ENCODE measurements at regions not wholly inside any gene's neighbourhood (a gene's known extent, or its start where the extent isn't known, plus 50 kb on each side); places are given as distances from the start of the nearest gene placed in this dataset.

DNA sequence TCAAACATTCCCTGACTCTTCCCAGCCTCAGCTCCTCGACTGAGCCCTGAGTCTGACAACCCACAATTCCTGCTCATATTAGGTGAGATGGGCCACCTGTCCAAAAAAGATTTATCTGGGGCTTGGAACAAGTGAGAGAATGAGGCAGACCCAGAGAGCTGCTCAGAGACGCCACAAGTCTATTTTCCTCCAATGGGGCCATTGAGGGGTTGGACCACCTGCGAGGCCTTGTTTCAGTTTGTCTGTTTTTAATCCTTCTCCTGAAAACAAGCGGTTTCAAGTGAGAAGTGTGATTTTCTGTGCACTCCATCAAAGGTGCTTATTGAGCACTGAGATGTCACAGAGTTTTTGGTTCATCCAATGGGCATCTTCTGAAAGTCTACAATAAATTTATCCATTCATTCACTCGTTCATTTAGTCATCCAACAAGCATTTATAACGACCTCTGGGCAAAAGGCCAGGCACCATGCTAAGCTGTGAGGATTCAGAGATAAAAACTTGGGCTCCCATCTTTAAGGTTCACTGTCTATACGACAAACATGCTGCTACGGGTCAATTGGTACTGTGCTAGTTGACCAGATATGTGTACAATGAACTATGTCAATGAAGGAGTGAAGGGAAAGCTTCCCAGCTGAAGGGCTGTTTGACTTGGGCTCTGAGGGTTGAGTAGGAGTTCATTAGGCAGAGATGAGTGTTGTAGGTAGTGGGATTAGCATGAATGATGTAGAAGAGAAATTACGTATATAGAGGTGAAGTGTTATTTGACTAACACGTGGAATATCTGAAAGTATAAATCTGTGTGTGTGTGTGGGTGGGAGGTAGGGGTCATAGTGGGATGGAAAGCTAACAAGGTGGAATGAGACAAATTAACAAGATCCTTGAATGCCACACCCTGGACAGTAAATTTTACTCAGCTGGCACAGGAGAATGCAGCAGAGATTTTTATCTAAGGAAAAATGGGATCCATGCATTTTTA lies 168.9 kb downstream of the MIAT start:
- Histone ChIP-seq H3T11ph (ENCODE audit: low read length) (no peak overlapping the region), H3K18ac (ENCODE audit: insufficient read length, low read depth, low read length) (no peak overlapping the region), H3K4me2 (ENCODE audit: insufficient read depth, insufficient read length, low read length) (no peak overlapping the region), H4K8ac (replicated peaks; ENCODE audit: insufficient read length, low read depth, low read length) (no peak overlapping the region), H2AFZ (ENCODE audit: low read length) (no peak overlapping the region), H3K9ac (ENCODE audit: extremely low read depth, insufficient read length, low read length) (no peak overlapping the region), H3K23me2 (ENCODE audit: insufficient read length, low read depth, low read length, poor library complexity, severe bottlenecking) (no peaks in the 10 kb centered on the region), H3K27me3 (ENCODE audit: insufficient read depth, low read length) (no peaks in the 10 kb centered on the region), H2BK120ac (ENCODE audit: low read depth, low read length, poor library complexity, severe bottlenecking) (no peak overlapping the region), H3K4me1 (ENCODE audit: insufficient read depth, low read length) (no peaks in the 10 kb centered on the region), H4K5ac (ENCODE audit: insufficient read length, low read depth, low read length) (no peak overlapping the region), H3K27ac (ENCODE audit: insufficient read length, low read depth, low read length) (no peak overlapping the region), H3K4ac (ENCODE audit: low read depth, low read length) (no peak overlapping the region), H2BK15ac (ENCODE audit: low read depth, low read length) (no peak overlapping the region), H4K91ac (ENCODE audit: insufficient read length, low read depth, low read length) (no peak overlapping the region), H2BK5ac (ENCODE audit: insufficient read length, low read length) (no peak overlapping the region), H2AK5ac (ENCODE audit: insufficient read length, low read length) (no peak overlapping the region), H3K14ac (ENCODE audit: insufficient read depth, low read length) (no peak overlapping the region; the same call in 1 of the 2 replicates), H3K79me2 (ENCODE audit: insufficient read depth, low read length) (no peaks in the 10 kb centered on the region), H4K20me1 (ENCODE audit: control insufficient read depth, insufficient read depth, insufficient read length) (no peaks in the 10 kb centered on the region), H2BK20ac (ENCODE audit: low read depth, low read length, poor library complexity, severe bottlenecking) (no peak overlapping the region), H2BK12ac (ENCODE audit: insufficient read length, low read depth, low read length) (no peak overlapping the region), H3K9me3 (ENCODE audit: control insufficient read depth, low read depth, low read length) (no peaks in the 10 kb centered on the region), H3K23ac (ENCODE audit: insufficient read length, low read depth, low read length) (no peak overlapping the region), H3K56ac (ENCODE audit: insufficient read length, low read depth, low read length) (no peak overlapping the region), H3K79me1 (ENCODE audit: insufficient read depth, low read depth, low read length, poor library complexity, severe bottlenecking) (no peaks in the 10 kb centered on the region)
- Mint-ChIP-seq H3K4me3 (no peak overlapping the region), H3K36me3 (ENCODE audit: insufficient read depth in 1 of 3, low read depth in 3 of 3) (no peaks in the 10 kb centered on the region), H3K27ac (no peak overlapping the region; a peak in 1 of 7 replicates), H3K9me3 (no peaks in the 10 kb centered on the region), H3K27me3 (ENCODE audit: low read depth) (peaks cover 9% of the 10 kb centered on the region), H3K4me1 (peaks cover 8 to 11% of the 10 kb centered on the region in 2 experiments)
- 100% methylated on average over 2 of the region's 10 CpGs for WGBS (ENCODE audit: extremely low coverage, insufficient read length, low lambda C conversion rate)
- TF ChIP-seq, protein P1, sequence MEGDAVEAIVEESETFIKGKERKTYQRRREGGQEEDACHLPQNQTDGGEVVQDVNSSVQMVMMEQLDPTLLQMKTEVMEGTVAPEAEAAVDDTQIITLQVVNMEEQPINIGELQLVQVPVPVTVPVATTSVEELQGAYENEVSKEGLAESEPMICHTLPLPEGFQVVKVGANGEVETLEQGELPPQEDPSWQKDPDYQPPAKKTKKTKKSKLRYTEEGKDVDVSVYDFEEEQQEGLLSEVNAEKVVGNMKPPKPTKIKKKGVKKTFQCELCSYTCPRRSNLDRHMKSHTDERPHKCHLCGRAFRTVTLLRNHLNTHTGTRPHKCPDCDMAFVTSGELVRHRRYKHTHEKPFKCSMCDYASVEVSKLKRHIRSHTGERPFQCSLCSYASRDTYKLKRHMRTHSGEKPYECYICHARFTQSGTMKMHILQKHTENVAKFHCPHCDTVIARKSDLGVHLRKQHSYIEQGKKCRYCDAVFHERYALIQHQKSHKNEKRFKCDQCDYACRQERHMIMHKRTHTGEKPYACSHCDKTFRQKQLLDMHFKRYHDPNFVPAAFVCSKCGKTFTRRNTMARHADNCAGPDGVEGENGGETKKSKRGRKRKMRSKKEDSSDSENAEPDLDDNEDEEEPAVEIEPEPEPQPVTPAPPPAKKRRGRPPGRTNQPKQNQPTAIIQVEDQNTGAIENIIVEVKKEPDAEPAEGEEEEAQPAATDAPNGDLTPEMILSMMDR (conservative IDR thresholded peaks at IDR 0.05) = no peak
- no peak for DNase-seq
